GM12891 (cell line): ENCODE measurements at regions not wholly inside any gene's neighbourhood (a gene's known extent, or its start where the extent isn't known, plus 50 kb on each side); places are given as distances from the start of the nearest gene placed in this dataset.

Experiments
- POLR2A ChIP-seq: IDR thresholded peaks from 2 replicates; pipeline ENCODE4 v1.6.1; 2011; ENCODE audit warnings: low read depth, low read length, control low read depth
- POLR2AphosphoS5 ChIP-seq: IDR thresholded peaks from 2 replicates; pipeline ENCODE4 v1.6.1; 2011; ENCODE audit warnings: low read depth, low read length, control low read depth
- POU2F2 ChIP-seq: IDR thresholded peaks from 2 replicates; pipeline ENCODE4 v1.6.1; 2011; ENCODE audit warnings: low read depth, mild to moderate bottlenecking, control low read depth, low read length, moderate library complexity
- TAF1 ChIP-seq: IDR thresholded peaks from 2 replicates; pipeline ENCODE4 v1.6.1; 2011; ENCODE audit warnings: low read depth, low read length, control low read depth

DNA sequence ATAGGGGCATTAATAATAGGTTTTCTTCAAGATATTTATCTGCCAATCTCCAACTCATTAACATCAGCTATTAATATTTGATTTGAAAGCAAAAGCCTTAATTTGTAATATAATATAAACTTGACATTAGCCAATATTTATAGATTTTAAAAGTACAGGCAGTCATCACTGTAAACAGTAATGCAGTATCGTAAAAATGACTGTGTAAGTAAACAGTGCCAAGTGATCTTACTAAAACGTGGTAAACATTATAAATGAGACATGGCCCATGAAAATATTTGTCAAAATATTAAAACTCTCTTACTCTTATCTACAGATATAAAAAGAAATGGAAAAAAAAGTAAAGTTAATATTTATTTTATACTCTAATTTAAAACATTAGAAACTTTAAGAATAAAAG lies 101.6 kb upstream of the EPHA6 start:
- TF ChIP-seq POLR2A (no peak), POLR2AphosphoS5 (no peak), POU2F2 (no peak), TAF1 (no peak)
